22Rv1 (cell line): ENCODE measurements at regions not wholly inside any gene's neighbourhood (a gene's known extent, or its start where the extent isn't known, plus 50 kb on each side); places are given as distances from the start of the nearest gene placed in this dataset.

Experiments
- H3K27ac ChIP-seq: fragments of 450-650 bp; 2 replicates; pipeline ENCODE4 v1.5.1; 2017
- CTCF ChIP-seq: fragments of 450-650 bp; IDR thresholded peaks from 2 replicates; pipeline ENCODE4 v1.5.1; 2017; ENCODE audit warnings: mild to moderate bottlenecking
- ZFX ChIP-seq: fragments of 450-650 bp; IDR thresholded peaks from 2 replicates; pipeline ENCODE4 v1.6.1; 2017; ENCODE audit warnings: antibody characterized with exemption, borderline replicate concordance

GRCh38 chr6:163874784-163875183 is 460.3 kb downstream of the QKI start:
- no peak overlapping the region for H3K27ac ChIP-seq
- TF ChIP-seq CTCF (no peak), ZFX (no peak)

GRCh38 chr6:163872335-163872734 is 457.8 kb downstream of the QKI start:
- H3K27ac ChIP-seq, result no peak overlapping the region
- TF ChIP-seq CTCF, result no peak
- TF ChIP-seq ZFX, result no peak

- no peak overlapping the region for H3K27ac ChIP-seq
- TF ChIP-seq ZFX, result no peak
- TF ChIP-seq CTCF, result no peak
Measured at GRCh38 chr6:163871616-163872015, 457.1 kb downstream of the QKI start.

- TF ChIP-seq CTCF, result no peak
- no peak for TF ChIP-seq ZFX
- H3K27ac ChIP-seq, result no peak overlapping the region
Measured at GRCh38 chr6:163867518-163868292, 453.2 kb downstream of the QKI start.

GRCh38 chr6:163866192-163866591 is 451.7 kb downstream of the QKI start:
- no peak overlapping the region for H3K27ac ChIP-seq
- no peak for TF ChIP-seq ZFX
- TF ChIP-seq CTCF, result no peak

GRCh38 chr6:163863565-163863964 is 449.0 kb downstream of the QKI start:
- no peak overlapping the region for H3K27ac ChIP-seq
- no peak for TF ChIP-seq ZFX
- TF ChIP-seq CTCF, result no peak

- no peak overlapping the region for H3K27ac ChIP-seq
- TF ChIP-seq ZFX, result no peak
- no peak for TF ChIP-seq CTCF
Measured at GRCh38 chr6:163862701-163863100, 448.2 kb downstream of the QKI start.
